HFFc6 (cell line): ENCODE measurements at regions not wholly inside any gene's neighbourhood (a gene's known extent, or its start where the extent isn't known, plus 50 kb on each side); places are given as distances from the start of the nearest gene placed in this dataset.

Experiments
- DNase-seq: peaks from one replicate; pipeline ENCODE4 v3.0.0-alpha.2; 2018
- H3K27ac Mint-ChIP-seq: 2 replicates; pipeline ENCODE4 v1.8.0; 2020; ENCODE audit warnings: mild to moderate bottlenecking, mixed read lengths
- H3K27me3 Mint-ChIP-seq: 2 replicates; pipeline ENCODE4 v1.8.0; 2021; ENCODE audit warnings: mild to moderate bottlenecking, moderate library complexity, mixed read lengths; ENCODE audit not compliant: insufficient read depth
- H3K36me3 Mint-ChIP-seq: 2 replicates; pipeline ENCODE4 v1.8.0; 2021; ENCODE audit warnings: low read depth, mixed read lengths
- H3K4me1 Mint-ChIP-seq: 2 replicates; pipeline ENCODE4 v1.8.0; 2020; ENCODE audit warnings: low read depth, mixed read lengths
- H3K4me3 Mint-ChIP-seq: 2 replicates; pipeline ENCODE4 v1.8.0; 2020; ENCODE audit warnings: mild to moderate bottlenecking, moderate library complexity, mixed read lengths
- H3K9me3 Mint-ChIP-seq: 2 replicates; pipeline ENCODE4 v1.8.0; 2020; ENCODE audit warnings: mild to moderate bottlenecking, mixed read lengths
- TF ChIP-seq, protein P1 (sequence below): fragments of 200-600 bp; sonication (generic); IDR thresholded peaks from 2 replicates; pipeline ENCODE4 v1.5.0; 2021; ENCODE audit warnings: antibody characterized with exemption, mild to moderate bottlenecking

DNA sequence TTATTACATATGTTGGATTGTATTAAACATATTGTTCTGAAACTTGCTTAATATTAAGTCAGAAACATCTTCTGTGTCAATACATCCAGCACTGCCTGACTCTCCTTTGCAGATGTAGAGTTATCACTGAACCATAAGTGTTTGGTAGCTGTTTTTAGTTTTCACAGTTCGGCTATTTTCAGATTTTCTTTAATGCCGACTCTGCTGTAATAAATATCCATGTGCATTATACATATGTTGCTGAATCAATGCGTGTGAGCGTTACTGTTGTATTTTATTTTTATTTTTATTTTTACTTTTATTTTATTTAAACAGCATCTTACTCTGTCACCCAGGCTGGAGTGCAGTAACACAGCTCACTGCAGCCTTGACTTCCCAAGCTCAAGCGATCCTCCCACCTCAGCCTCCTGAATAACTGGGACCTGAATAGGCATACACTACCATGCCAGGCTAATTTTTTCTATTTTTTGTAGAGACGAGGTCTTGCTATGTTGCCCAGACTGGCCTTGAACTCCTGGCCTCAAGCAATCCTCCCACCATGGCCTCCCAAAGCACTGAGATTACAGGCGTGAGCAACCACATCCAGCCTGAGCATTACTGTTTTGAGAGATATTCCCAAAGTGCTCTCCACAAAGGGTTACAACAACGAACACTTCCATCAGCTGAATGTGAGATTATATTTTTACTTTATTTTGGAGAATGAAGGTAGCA is 50.7 kb upstream of the NOCT start:
- Mint-ChIP-seq H3K27me3 (no peaks in the 10 kb centered on the region), H3K27ac (no peak overlapping the region), H3K4me3 (no peak overlapping the region), H3K4me1 (no peaks in the 10 kb centered on the region), H3K9me3 (no peaks in the 10 kb centered on the region), H3K36me3 (no peaks in the 10 kb centered on the region)
- no peak for DNase-seq
- TF ChIP-seq, protein P1, sequence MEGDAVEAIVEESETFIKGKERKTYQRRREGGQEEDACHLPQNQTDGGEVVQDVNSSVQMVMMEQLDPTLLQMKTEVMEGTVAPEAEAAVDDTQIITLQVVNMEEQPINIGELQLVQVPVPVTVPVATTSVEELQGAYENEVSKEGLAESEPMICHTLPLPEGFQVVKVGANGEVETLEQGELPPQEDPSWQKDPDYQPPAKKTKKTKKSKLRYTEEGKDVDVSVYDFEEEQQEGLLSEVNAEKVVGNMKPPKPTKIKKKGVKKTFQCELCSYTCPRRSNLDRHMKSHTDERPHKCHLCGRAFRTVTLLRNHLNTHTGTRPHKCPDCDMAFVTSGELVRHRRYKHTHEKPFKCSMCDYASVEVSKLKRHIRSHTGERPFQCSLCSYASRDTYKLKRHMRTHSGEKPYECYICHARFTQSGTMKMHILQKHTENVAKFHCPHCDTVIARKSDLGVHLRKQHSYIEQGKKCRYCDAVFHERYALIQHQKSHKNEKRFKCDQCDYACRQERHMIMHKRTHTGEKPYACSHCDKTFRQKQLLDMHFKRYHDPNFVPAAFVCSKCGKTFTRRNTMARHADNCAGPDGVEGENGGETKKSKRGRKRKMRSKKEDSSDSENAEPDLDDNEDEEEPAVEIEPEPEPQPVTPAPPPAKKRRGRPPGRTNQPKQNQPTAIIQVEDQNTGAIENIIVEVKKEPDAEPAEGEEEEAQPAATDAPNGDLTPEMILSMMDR, result no peak

DNA sequence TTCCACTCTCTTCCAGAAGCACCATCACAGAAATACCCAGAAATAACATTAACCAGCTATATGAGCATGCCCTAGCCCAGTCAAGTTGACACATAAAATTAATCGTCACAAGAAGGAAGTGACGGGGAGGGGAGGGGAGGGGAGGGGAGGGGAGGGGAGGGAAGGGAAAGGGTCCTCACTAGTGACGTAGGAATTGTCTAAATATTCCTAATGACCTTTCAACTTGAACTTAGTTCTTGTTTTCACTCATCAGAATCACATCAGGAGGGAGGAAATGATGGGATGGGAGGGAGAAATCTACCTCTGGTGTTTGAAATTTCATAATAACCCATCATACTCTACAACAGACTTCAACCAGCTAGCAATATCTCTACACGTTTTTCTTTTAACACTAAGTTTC is 52.2 kb upstream of the NOCT start:
- no peak overlapping the region for H3K4me3 Mint-ChIP-seq

DNA sequence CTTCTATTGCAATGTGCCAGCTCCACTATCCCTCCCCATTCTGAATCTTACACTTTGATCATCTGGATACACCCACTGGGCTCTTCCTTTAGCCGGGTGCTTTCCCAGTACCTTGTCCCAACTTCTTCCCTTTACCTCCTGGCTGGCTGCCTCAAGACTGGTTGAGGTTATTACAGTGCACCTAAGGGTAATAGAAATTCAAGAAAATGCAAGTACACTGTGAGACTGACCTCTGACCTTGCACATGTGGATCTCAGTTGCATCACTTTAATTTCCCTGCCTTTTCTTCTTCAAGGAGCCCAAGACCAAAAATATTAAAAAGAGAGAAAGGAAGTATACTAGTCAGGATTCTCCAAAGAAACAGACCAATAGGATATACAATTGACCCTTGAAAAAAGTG is 53.9 kb upstream of the NOCT start:
- Mint-ChIP-seq H3K9me3 (no peaks in the 10 kb centered on the region), H3K4me1 (no peaks in the 10 kb centered on the region), H3K36me3 (no peaks in the 10 kb centered on the region), H3K27me3 (peaks cover 13% of the 10 kb centered on the region), H3K27ac (no peak overlapping the region), H3K4me3 (no peak overlapping the region)
- DNase-seq, result no peak
- TF ChIP-seq, protein P1, result no peak

More for the DNA sequence above, 52.2 kb upstream of the NOCT start:
- no peaks in the 10 kb centered on the region for H3K4me1 Mint-ChIP-seq
- no peaks in the 10 kb centered on the region for H3K36me3 Mint-ChIP-seq
- H3K9me3 Mint-ChIP-seq, result no peaks in the 10 kb centered on the region
- no peak overlapping the region for H3K27ac Mint-ChIP-seq
- peaks cover 5% of the 10 kb centered on the region; the same call in 1 of the 2 replicates for H3K27me3 Mint-ChIP-seq
- TF ChIP-seq, protein P1, result no peak
- no peak for DNase-seq

DNA sequence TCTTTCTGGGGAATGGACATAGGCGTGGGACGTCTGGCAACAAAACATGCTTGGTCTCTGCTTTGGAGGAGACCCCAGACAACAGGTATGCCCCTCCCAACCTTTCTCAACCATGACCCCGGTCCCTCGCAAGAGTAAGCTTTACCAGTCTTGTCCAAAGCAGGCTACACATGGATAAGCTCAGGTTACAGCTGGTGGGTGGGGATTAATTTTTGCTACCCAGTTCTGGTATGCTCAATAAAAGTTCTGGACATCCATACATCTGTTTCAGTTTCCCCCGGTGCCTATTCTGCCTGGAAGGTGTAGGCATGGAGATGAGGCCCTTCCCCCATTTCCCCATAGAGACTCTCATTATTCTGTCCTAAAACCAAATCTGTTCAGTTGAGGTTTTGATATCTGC is 54.5 kb upstream of the NOCT start:
- no peak for DNase-seq
- peaks cover 13% of the 10 kb centered on the region for H3K27me3 Mint-ChIP-seq
- no peak overlapping the region for H3K27ac Mint-ChIP-seq
- H3K4me3 Mint-ChIP-seq, result no peak overlapping the region
- TF ChIP-seq, protein P1, result no peak
- no peaks in the 10 kb centered on the region for H3K9me3 Mint-ChIP-seq
- H3K4me1 Mint-ChIP-seq, result no peaks in the 10 kb centered on the region
- no peaks in the 10 kb centered on the region for H3K36me3 Mint-ChIP-seq

DNA sequence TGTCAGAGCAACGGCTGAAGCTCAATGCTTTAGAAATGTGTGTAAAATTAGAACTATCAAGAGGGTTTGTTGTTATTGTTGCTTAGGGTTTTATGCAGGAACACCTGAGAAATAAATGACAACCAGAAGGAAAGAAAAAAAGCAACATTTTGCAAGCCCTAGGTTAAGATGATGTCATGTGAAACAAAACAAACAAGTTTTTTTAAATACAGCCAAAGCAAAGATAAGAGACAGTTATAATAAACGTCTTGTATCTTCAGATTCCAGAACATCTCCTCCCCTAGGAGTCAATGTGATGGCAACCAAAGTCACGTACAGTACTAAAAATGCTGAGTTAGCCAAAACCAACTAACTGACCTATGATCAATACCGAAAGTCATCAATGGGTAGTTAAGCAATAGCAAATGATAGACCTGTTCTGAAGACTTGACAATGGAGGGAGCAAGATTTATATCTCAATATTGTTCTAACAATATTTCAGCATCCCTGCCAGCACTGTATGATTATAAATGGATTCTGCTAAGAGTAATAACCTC is 55.3 kb upstream of the NOCT start:
- Mint-ChIP-seq H3K9me3 (no peaks in the 10 kb centered on the region), H3K4me1 (no peaks in the 10 kb centered on the region), H3K36me3 (no peaks in the 10 kb centered on the region), H3K27me3 (peaks cover 13% of the 10 kb centered on the region), H3K27ac (no peak overlapping the region), H3K4me3 (no peak overlapping the region)
- TF ChIP-seq, protein P1, result no peak
- no peak for DNase-seq
